Right lung (tissue), 2 donors: ENCODE measurements at regions not wholly inside any gene's neighbourhood (a gene's known extent, or its start where the extent isn't known, plus 50 kb on each side); places are given as distances from the start of the nearest gene placed in this dataset.

Experiments
- DNase-seq, 2 donors: peaks; one replicate each; pipeline ENCODE4 v3.0.0-alpha.2; 2013

DNA sequence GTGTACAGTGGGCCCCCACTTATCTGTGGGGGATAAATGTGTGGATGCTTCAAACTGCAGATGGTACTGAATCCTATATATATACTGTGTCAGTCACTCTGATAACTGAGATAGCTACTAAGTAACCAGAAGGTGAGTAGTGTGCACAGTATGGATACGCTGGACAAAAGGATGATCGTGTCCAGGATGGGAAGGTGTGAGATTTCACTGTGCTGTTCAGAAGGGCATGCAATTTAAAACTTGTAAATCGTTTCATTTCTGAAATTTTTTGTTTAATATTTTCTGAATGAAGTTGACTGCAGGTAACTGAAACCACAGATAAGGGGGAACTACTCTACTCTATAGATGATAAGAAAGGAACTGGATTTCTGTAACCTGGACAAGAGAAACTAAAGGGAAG lies 52.1 kb upstream of the SESN3 start:
- DNase-seq: no peak

- DNase-seq: peak; percentile 42 to 57
Measured at GRCh38 chr11:95282291-95282751, 51.3 kb upstream of the SESN3 start.
